ENCODE measurements at regions not wholly inside any gene's neighbourhood (a gene's known extent, or its start where the extent isn't known, plus 50 kb on each side); places are given as distances from the start of the nearest gene placed in this dataset.

GRCh38 chr20:12640251-12640650 is 368.5 kb upstream of the SPTLC3 start:
- H3K27me3 Mint-ChIP-seq (ENCODE audit: insufficient read depth, unreplicated experiment): no peaks in the 10 kb centered on the region
- peaks cover 5% of the 10 kb centered on the region for H3K9me3 Mint-ChIP-seq (ENCODE audit: unreplicated experiment)
- no peaks in the 10 kb centered on the region for H3K36me3 Mint-ChIP-seq (ENCODE audit: insufficient read depth, unreplicated experiment)
- TF ChIP-seq, protein P1, sequence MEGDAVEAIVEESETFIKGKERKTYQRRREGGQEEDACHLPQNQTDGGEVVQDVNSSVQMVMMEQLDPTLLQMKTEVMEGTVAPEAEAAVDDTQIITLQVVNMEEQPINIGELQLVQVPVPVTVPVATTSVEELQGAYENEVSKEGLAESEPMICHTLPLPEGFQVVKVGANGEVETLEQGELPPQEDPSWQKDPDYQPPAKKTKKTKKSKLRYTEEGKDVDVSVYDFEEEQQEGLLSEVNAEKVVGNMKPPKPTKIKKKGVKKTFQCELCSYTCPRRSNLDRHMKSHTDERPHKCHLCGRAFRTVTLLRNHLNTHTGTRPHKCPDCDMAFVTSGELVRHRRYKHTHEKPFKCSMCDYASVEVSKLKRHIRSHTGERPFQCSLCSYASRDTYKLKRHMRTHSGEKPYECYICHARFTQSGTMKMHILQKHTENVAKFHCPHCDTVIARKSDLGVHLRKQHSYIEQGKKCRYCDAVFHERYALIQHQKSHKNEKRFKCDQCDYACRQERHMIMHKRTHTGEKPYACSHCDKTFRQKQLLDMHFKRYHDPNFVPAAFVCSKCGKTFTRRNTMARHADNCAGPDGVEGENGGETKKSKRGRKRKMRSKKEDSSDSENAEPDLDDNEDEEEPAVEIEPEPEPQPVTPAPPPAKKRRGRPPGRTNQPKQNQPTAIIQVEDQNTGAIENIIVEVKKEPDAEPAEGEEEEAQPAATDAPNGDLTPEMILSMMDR (IDR thresholded peaks at IDR 0.05; ENCODE audit: unreplicated experiment): no peak
- no peak overlapping the region for H3K4me3 Mint-ChIP-seq (ENCODE audit: unreplicated experiment)
- ChIA-PET CTCF (no interaction called here), POLR2A (interaction anchor here (2.6 kb wide), 1 partner anchor 10 kb away, joined by 7 read pairs; no protein-coding TSS in a partner anchor)
- no peaks in the 10 kb centered on the region for H3K4me1 Mint-ChIP-seq (ENCODE audit: insufficient read depth, unreplicated experiment)
- intact Hi-C loops (cut with micrococcal nuclease): no loop called here
- no TSS peak for BruUV-seq (replicated peaks)
- no peak overlapping the region for H3K27ac Mint-ChIP-seq (ENCODE audit: low read depth, unreplicated experiment)
- peak; percentile 2 for DNase-seq (ENCODE audit: unreplicated experiment)

DNA sequence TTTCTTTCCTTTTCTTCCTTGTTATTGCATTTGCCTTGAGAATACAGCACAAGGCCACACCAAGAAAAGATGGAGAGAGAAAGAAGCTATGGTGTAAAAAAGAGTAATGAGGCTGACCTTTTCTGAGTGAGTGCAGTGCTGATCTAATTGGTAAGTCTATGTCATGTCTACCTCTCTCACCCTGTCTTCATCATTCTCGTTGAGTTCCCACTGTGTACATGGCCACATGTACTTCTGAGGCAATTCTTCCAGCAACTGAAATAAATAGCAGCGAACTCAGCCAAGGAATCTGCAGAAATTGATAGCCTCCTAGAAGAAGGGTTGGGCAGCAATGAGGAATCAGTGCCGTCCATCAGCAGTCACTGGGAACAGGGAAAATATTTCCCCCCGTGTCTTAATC is 367.2 kb upstream of the SPTLC3 start:
- H3K4me1 Mint-ChIP-seq (ENCODE audit: insufficient read depth, unreplicated experiment): no peaks in the 10 kb centered on the region
- no TSS peak for BruUV-seq (replicated peaks)
- CTCF ChIA-PET: interaction anchor here (1.2 kb wide), 1 partner anchor 10 kb away, joined by 3 read pairs; no protein-coding TSS in a partner anchor
- H3K36me3 Mint-ChIP-seq (ENCODE audit: insufficient read depth, unreplicated experiment): no peaks in the 10 kb centered on the region
- no peaks in the 10 kb centered on the region for H3K27me3 Mint-ChIP-seq (ENCODE audit: insufficient read depth, unreplicated experiment)
- peaks cover 8% of the 10 kb centered on the region for H3K9me3 Mint-ChIP-seq (ENCODE audit: unreplicated experiment)
- H3K4me3 Mint-ChIP-seq (ENCODE audit: unreplicated experiment): no peak overlapping the region
- intact Hi-C loops (cut with micrococcal nuclease): no loop called here
- no peak overlapping the region for H3K27ac Mint-ChIP-seq (ENCODE audit: low read depth, unreplicated experiment)
- POLR2A ChIA-PET: no interaction called here
- TF ChIP-seq, protein P1 (IDR thresholded peaks at IDR 0.05; ENCODE audit: unreplicated experiment): no peak
- no peak for DNase-seq (ENCODE audit: unreplicated experiment)

DNA sequence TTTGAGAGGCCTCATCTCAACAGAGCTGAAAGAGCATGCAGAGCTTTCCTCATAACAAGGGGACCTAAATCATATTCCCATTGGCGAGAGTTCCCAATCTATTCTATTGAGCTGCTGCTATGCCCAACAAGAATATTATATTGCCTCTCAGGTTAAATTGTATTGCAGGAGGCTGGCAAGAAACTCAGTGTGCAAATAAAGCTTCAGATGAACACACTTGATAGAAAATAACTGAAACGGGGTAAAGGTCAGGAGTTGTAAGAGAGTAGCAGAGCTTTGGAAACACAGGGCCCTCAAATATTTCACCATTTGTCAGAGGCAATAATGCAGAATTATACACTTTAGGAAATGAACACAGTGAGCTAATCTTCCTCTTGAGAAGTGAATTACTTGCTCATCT is 364.3 kb upstream of the SPTLC3 start:
- intact Hi-C loops (cut with micrococcal nuclease): no loop called here
- POLR2A ChIA-PET: no interaction called here
- peaks cover 8% of the 10 kb centered on the region for H3K9me3 Mint-ChIP-seq (ENCODE audit: unreplicated experiment)
- TF ChIP-seq, protein P1 (IDR thresholded peaks at IDR 0.05; ENCODE audit: unreplicated experiment): no peak
- DNase-seq (ENCODE audit: unreplicated experiment): no peak
- no TSS peak for BruUV-seq (replicated peaks)
- H3K4me1 Mint-ChIP-seq (ENCODE audit: insufficient read depth, unreplicated experiment): no peaks in the 10 kb centered on the region
- H3K27ac Mint-ChIP-seq (ENCODE audit: low read depth, unreplicated experiment): no peak overlapping the region
- H3K36me3 Mint-ChIP-seq (ENCODE audit: insufficient read depth, unreplicated experiment): no peaks in the 10 kb centered on the region
- H3K4me3 Mint-ChIP-seq (ENCODE audit: unreplicated experiment): no peak overlapping the region
- H3K27me3 Mint-ChIP-seq (ENCODE audit: insufficient read depth, unreplicated experiment): no peaks in the 10 kb centered on the region
- CTCF ChIA-PET: no interaction called here

DNA sequence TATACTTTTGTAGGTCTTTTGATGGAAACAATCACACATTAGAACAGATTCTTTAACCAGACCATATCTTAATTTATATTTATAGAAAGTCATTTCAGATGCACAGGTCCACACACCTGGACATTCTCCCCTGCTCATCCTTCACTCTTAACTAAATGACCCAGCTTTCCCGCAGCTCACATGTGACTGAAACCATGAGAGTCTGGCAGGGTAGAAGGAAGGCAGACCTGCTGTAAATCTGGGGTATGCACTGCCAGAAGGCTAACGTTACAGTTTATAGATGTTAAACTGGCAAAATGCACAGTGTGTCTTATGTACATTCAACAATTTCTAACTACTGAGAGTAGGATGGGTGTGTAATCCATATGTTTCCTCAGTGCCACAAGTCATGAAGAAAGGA is 359.5 kb upstream of the SPTLC3 start:
- BruUV-seq (replicated peaks): no TSS peak
- Mint-ChIP-seq H3K4me3 (ENCODE audit: unreplicated experiment) (no peak overlapping the region), H3K4me1 (ENCODE audit: insufficient read depth, unreplicated experiment) (no peaks in the 10 kb centered on the region), H3K36me3 (ENCODE audit: insufficient read depth, unreplicated experiment) (no peaks in the 10 kb centered on the region), H3K27ac (ENCODE audit: low read depth, unreplicated experiment) (no peak overlapping the region), H3K9me3 (ENCODE audit: unreplicated experiment) (peaks cover 8% of the 10 kb centered on the region), H3K27me3 (ENCODE audit: insufficient read depth, unreplicated experiment) (no peaks in the 10 kb centered on the region)
- POLR2A ChIA-PET: no interaction called here
- CTCF ChIA-PET: no interaction called here
- no peak for DNase-seq (ENCODE audit: unreplicated experiment)
- TF ChIP-seq, protein P1 (IDR thresholded peaks at IDR 0.05; ENCODE audit: unreplicated experiment): no peak
- intact Hi-C loops (cut with micrococcal nuclease): no loop called here

All from MCF 10A (cell line).